Gastrocnemius medialis (tissue), 4 donors: ENCODE measurements at regions not wholly inside any gene's neighbourhood (a gene's known extent, or its start where the extent isn't known, plus 50 kb on each side); places are given as distances from the start of the nearest gene placed in this dataset.

Experiments
- ATAC-seq, 2 donors: fragments of 150-250 bp; one replicate each; pipeline ENCODE4 v1.9.1; 2016
- DNase-seq, 2 donors: peaks; one replicate each; pipeline ENCODE4 v3.0.0-alpha.2; 2019
- H3K27ac ChIP-seq, 4 donors: fragments of 200-600 bp; sonication (generic); 1 replicate in 1 of 4; 2 replicates in 3 of 4; pipeline ENCODE4 v1.5.1; 2016 to 2018; ENCODE audit warnings: mild to moderate bottlenecking in 2 of 4, moderate library complexity in 1 of 4
- H3K27me3 ChIP-seq, 3 donors: fragments of 200-600 bp; sonication (generic) in 2 of 3; 1 replicate in 1 of 3; 2 replicates in 2 of 3; pipeline versions ENCODE4 v1.5.1 to v1.6.0; 2016 to 2019; ENCODE audit warnings: mild to moderate bottlenecking in 1 of 3, moderate library complexity in 1 of 3
- H3K36me3 ChIP-seq, 2 donors: fragments of 200-600 bp; sonication (generic) in 1 of 2; one replicate each; pipeline ENCODE4 v1.5.1; 2017 to 2018
- H3K4me1 ChIP-seq, 2 donors: fragments of 200-600 bp; sonication (generic) in 1 of 2; one replicate each; pipeline ENCODE4 v1.5.1; 2016 to 2017; ENCODE audit warnings: mild to moderate bottlenecking in 2 of 2
- H3K4me3 ChIP-seq, 4 donors: fragments of 200-600 bp; sonication (generic) in 3 of 4; 1 replicate in 1 of 4; 2 replicates in 3 of 4; pipeline ENCODE4 v1.5.1; 2016 to 2019; ENCODE audit warnings: mild to moderate bottlenecking in 2 of 4
- H3K9me3 ChIP-seq, 3 donors: fragments of 200-600 bp; sonication (generic) in 2 of 3; 1 replicate in 1 of 3; 2 replicates in 2 of 3; pipeline ENCODE4 v1.5.1; 2016 to 2019
- CTCF ChIP-seq, 5 experiments: fragments of 450-650 bp in 3 of 5; fragments of 200-600 bp in 2 of 5; sonication (generic) in 2 of 5; IDR thresholded peaks in 4 of 5; conservative IDR thresholded peaks in 1 of 5; 1 replicate in 4 of 5; 2 replicates in 1 of 5; pipeline ENCODE4 v1.5.1; 2016 to 2019; ENCODE audit warnings: antibody characterized with exemption in 5 of 5, mild to moderate bottlenecking in 3 of 5, moderate library complexity in 3 of 5
- POLR2A ChIP-seq, 2 donors: fragments of 450-650 bp; IDR thresholded peaks; one replicate each; pipeline ENCODE4 v1.6.1; 2017; ENCODE audit warnings: antibody characterized with exemption in 2 of 2, mild to moderate bottlenecking in 2 of 2, moderate library complexity in 2 of 2
- in situ Hi-C, 4 donors: fragments of 200-750 bp; cut with MboI; loops; one replicate each; pipeline versions ENCODE4 v1.15.0 to v1.8.0; 2017; ENCODE audit warnings: low sequenced_read_pairs in 4 of 4
- intact Hi-C: fragments of 100-400 bp; cut with DNase I; formaldehyde crosslinking; loops from one replicate; pipeline ENCODE4 v1.15.1; 2023; ENCODE audit warnings: low total_unique reads

GRCh38 chr13:99659866-99660554 is 158.7 kb downstream of the TM9SF2 start:
- ATAC-seq (no peak), DNase-seq (no peak)
- Histone ChIP-seq H3K4me3 (no peak overlapping the region), H3K36me3 (no peaks in the 10 kb centered on the region), H3K27me3 (no peaks in the 10 kb centered on the region), H3K9me3 (no peaks in the 10 kb centered on the region), H3K27ac (no peak overlapping the region), H3K4me1 (peaks cover 0 to 8% of the 10 kb centered on the region in 2 donors)
- intact Hi-C loops (loop anchor here (10.0 kb wide), 2 partner anchors 325 to 575 kb away; partner anchors contain the start of gene ZIC2), in situ Hi-C loops (loop anchor here (5.0 to 25.0 kb wide), 5 partner anchors 575 to 855 kb away; no protein-coding TSS in a partner anchor)
- TF ChIP-seq CTCF (IDR thresholded peaks at IDR 0.05 in 4 of 5, conservative IDR thresholded peaks at IDR 0.05 in 1 of 5) = no peak
- TF ChIP-seq POLR2A (IDR thresholded peaks at IDR 0.05) = no peak

- Histone ChIP-seq H3K4me1 (peaks cover 0 to 8% of the 10 kb centered on the region in 2 donors), H3K27ac (no peak overlapping the region), H3K27me3 (no peaks in the 10 kb centered on the region), H3K36me3 (no peaks in the 10 kb centered on the region), H3K4me3 (no peak overlapping the region), H3K9me3 (no peaks in the 10 kb centered on the region)
- intact Hi-C loops (loop anchor here (10.0 kb wide), 2 partner anchors 326 to 576 kb away; partner anchors contain the start of gene ZIC2), in situ Hi-C loops (loop anchor here (5.0 to 25.0 kb wide), 5 partner anchors 576 to 856 kb away; no protein-coding TSS in a partner anchor)
- no peak for ATAC-seq
- TF ChIP-seq POLR2A (IDR thresholded peaks at IDR 0.05) (no peak), CTCF (IDR thresholded peaks at IDR 0.05 in 4 of 5, conservative IDR thresholded peaks at IDR 0.05 in 1 of 5) (no peak)
- no peak for DNase-seq
Observed at GRCh38 chr13:99659226-99659625, 158.0 kb downstream of the TM9SF2 start.

GRCh38 chr13:99658261-99658991 is 157.2 kb downstream of the TM9SF2 start:
- H3K4me1 ChIP-seq = peaks cover 0 to 8% of the 10 kb centered on the region in 2 donors
- in situ Hi-C loops = loop anchor here (5.0 to 25.0 kb wide), 5 partner anchors 576 to 856 kb away; no protein-coding TSS in a partner anchor

GRCh38 chr13:99657848-99658260 is 156.6 kb downstream of the TM9SF2 start:
- no peaks in the 10 kb centered on the region for H3K9me3 ChIP-seq
- intact Hi-C loops = loop anchor here (2.0 to 10.0 kb wide), 3 partner anchors 327 to 857 kb away; partner anchors contain the start of gene ZIC2
- peaks cover 0 to 8% of the 10 kb centered on the region in 2 donors for H3K4me1 ChIP-seq
- TF ChIP-seq POLR2A (IDR thresholded peaks at IDR 0.05) (no peak), CTCF (IDR thresholded peaks at IDR 0.05 in 4 of 5, conservative IDR thresholded peaks at IDR 0.05 in 1 of 5) (no peak)
- ATAC-seq (no peak), DNase-seq (no peak)
- H3K27ac ChIP-seq = peak overlapping the region; percentile 32 to 67 (median 48)
- peak overlapping the region; percentile 20 to 57 (median 53) for H3K4me3 ChIP-seq
- in situ Hi-C loops = loop anchor here (5.0 to 25.0 kb wide), 5 partner anchors 577 to 857 kb away; no protein-coding TSS in a partner anchor
- H3K36me3 ChIP-seq = no peaks in the 10 kb centered on the region
- no peaks in the 10 kb centered on the region for H3K27me3 ChIP-seq

More at GRCh38 chr13:99658261-99658991, 157.2 kb downstream of the TM9SF2 start:
- Histone ChIP-seq H3K4me3 (peak overlapping the region; percentile 20 to 57 (median 53)), H3K36me3 (no peaks in the 10 kb centered on the region), H3K27ac (peak overlapping the region; percentile 32 to 67 (median 48)), H3K27me3 (no peaks in the 10 kb centered on the region), H3K9me3 (no peaks in the 10 kb centered on the region)
- no peak for DNase-seq
- peak in 1 of 2 donors; percentile 20 for ATAC-seq
- intact Hi-C loops = loop anchor here (10.0 kb wide), 2 partner anchors 326 to 576 kb away; partner anchors contain the start of gene ZIC2
- TF ChIP-seq CTCF (IDR thresholded peaks at IDR 0.05 in 4 of 5, conservative IDR thresholded peaks at IDR 0.05 in 1 of 5) = no peak
- no peak for TF ChIP-seq POLR2A (IDR thresholded peaks at IDR 0.05)
